ENCODE measurements at regions not wholly inside any gene's neighbourhood (a gene's known extent, or its start where the extent isn't known, plus 50 kb on each side); places are given as distances from the start of the nearest gene placed in this dataset.

DNA sequence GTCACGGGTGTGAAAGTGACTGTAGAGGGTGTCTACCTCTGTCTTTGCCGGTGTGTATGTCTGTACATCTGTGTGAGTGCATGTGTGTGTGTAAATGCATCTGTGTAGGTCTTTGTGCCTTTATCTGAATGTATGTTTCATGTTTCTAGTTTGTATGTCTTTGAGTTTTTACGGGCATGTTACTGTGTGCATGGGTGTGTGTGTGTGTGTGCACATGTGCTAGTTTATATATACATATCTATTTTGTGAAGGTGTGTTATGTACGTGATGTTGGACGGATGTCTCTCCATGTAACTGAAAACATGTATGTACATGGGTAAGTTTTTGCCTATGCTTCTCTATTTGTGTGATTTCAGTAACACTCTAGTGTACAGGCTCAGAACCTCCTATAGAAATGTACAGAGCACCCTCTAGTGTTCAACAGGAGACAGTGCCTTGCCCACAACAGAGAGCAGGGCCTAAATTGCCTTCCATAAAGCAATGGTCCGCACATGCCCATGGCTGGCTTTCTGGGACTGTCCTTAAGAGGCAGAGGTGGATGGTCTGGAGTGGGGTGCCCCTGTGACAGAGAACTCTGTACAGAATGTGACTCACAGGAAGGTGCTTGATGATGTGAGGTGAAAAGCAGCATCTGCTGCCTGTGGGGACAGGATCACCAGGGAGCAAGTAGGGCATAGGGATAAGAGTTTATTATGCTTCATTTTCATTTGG, 343.5 kb downstream of the RAPGEF2 start:
- no peak for DNase-seq (ENCODE audit: low read depth, low spot score)
- TF ChIP-seq EZH2 (IDR thresholded peaks at IDR 0.05; ENCODE audit: low read length) = no peak
- TF ChIP-seq, protein P1, sequence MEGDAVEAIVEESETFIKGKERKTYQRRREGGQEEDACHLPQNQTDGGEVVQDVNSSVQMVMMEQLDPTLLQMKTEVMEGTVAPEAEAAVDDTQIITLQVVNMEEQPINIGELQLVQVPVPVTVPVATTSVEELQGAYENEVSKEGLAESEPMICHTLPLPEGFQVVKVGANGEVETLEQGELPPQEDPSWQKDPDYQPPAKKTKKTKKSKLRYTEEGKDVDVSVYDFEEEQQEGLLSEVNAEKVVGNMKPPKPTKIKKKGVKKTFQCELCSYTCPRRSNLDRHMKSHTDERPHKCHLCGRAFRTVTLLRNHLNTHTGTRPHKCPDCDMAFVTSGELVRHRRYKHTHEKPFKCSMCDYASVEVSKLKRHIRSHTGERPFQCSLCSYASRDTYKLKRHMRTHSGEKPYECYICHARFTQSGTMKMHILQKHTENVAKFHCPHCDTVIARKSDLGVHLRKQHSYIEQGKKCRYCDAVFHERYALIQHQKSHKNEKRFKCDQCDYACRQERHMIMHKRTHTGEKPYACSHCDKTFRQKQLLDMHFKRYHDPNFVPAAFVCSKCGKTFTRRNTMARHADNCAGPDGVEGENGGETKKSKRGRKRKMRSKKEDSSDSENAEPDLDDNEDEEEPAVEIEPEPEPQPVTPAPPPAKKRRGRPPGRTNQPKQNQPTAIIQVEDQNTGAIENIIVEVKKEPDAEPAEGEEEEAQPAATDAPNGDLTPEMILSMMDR (optimal IDR thresholded peaks at IDR 0.05 in 1 of 3, IDR thresholded peaks at IDR 0.05 in 1 of 3, conservative IDR thresholded peaks at IDR 0.05 in 1 of 3; ENCODE audit: extremely low read depth in 1 of 3, insufficient read depth in 2 of 3, low read length in 3 of 3) = peak; percentile 87 to 90 (median 87)
- Histone ChIP-seq H3K27me3 (ENCODE audit: control insufficient read depth, extremely low read depth, insufficient read depth, low read length) (no peaks in the 10 kb centered on the region), H3K79me2 (ENCODE audit: control insufficient read depth, insufficient read depth, low read length) (peaks cover 54% of the 10 kb centered on the region), H4K20me1 (ENCODE audit: control insufficient read depth, extremely low read depth, insufficient read depth, low read length) (peaks cover 2% of the 10 kb centered on the region), H3K36me3 (ENCODE audit: control insufficient read depth in 2 of 2, extremely low read depth in 1 of 2, insufficient read depth in 2 of 2, low read length in 2 of 2) (no peaks in the 10 kb centered on the region), H3K27ac (ENCODE audit: control insufficient read depth, insufficient read depth, low read length) (no peak overlapping the region), H3K9me1 (ENCODE audit: control insufficient read depth, extremely low read depth, insufficient read depth, low read length) (no peaks in the 10 kb centered on the region), H3K4me3 (ENCODE audit: control insufficient read depth in 2 of 3, extremely low read depth in 1 of 3, insufficient read depth in 2 of 3, low read depth in 1 of 3, low read length in 3 of 3) (no peak overlapping the region), H3K4me1 (ENCODE audit: control insufficient read depth, extremely low read depth, insufficient read depth, low read length) (peaks cover 14% of the 10 kb centered on the region), H3K9me3 (ENCODE audit: control insufficient read depth, low read depth, low read length) (no peaks in the 10 kb centered on the region), H3K9ac (ENCODE audit: control insufficient read depth, extremely low read depth, insufficient read depth, low read length) (peak overlapping the region; percentile 28), H3K4me2 (ENCODE audit: control insufficient read depth, extremely low read depth, insufficient read depth, low read depth, low read length) (peak overlapping the region; percentile 14), H2AFZ (ENCODE audit: control insufficient read depth, low read length) (peak overlapping the region; percentile 87)
- FAIRE-seq = peak; percentile 59
- dilution Hi-C loops (cut with MboI; ENCODE audit: extremely low pct_ligation_motif_present, low sequenced_read_pairs) = no loop called here

DNA sequence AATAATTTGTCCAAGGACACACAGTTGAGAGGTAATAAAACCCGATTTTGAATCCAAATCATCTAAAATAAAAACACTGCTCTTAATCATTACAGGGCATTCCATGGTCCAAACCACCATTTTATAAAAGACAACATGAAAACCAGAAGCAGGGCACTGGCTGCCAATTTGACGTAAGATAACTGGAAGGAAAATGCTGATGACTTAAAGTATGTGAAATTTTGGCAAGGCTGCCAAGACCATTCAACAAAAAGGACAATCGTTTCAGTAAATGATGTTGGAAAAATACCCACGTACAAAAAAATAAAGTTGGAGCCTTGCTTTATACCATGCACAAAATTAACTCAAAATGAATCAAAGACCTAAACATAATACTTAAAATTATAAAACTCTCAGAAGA, 344.4 kb downstream of the RAPGEF2 start:
- no peaks in the 10 kb centered on the region for H3K36me3 ChIP-seq (ENCODE audit: control insufficient read depth in 2 of 2, extremely low read depth in 1 of 2, insufficient read depth in 2 of 2, low read length in 2 of 2)
- no peaks in the 10 kb centered on the region for H3K9me1 ChIP-seq (ENCODE audit: control insufficient read depth, extremely low read depth, insufficient read depth, low read length)
- no peak overlapping the region for H3K9ac ChIP-seq (ENCODE audit: control insufficient read depth, extremely low read depth, insufficient read depth, low read length)
- H2AFZ ChIP-seq (ENCODE audit: control insufficient read depth, low read length) = no peak overlapping the region
- H3K4me1 ChIP-seq (ENCODE audit: control insufficient read depth, extremely low read depth, insufficient read depth, low read length) = peaks cover 12% of the 10 kb centered on the region
- peaks cover 54% of the 10 kb centered on the region for H3K79me2 ChIP-seq (ENCODE audit: control insufficient read depth, insufficient read depth, low read length)
- FAIRE-seq = no peak
- TF ChIP-seq, protein P1 (optimal IDR thresholded peaks at IDR 0.05 in 1 of 3, IDR thresholded peaks at IDR 0.05 in 1 of 3, conservative IDR thresholded peaks at IDR 0.05 in 1 of 3; ENCODE audit: extremely low read depth in 1 of 3, insufficient read depth in 2 of 3, low read length in 3 of 3) = no peak
- TF ChIP-seq EZH2 (IDR thresholded peaks at IDR 0.05; ENCODE audit: low read length) = no peak
- peaks cover 2% of the 10 kb centered on the region for H4K20me1 ChIP-seq (ENCODE audit: control insufficient read depth, extremely low read depth, insufficient read depth, low read length)
- no peak overlapping the region for H3K4me2 ChIP-seq (ENCODE audit: control insufficient read depth, extremely low read depth, insufficient read depth, low read depth, low read length)
- dilution Hi-C loops (cut with MboI; ENCODE audit: extremely low pct_ligation_motif_present, low sequenced_read_pairs) = no loop called here
- H3K27ac ChIP-seq (ENCODE audit: control insufficient read depth, insufficient read depth, low read length) = no peak overlapping the region
- H3K4me3 ChIP-seq (ENCODE audit: control insufficient read depth in 2 of 3, extremely low read depth in 1 of 3, insufficient read depth in 2 of 3, low read depth in 1 of 3, low read length in 3 of 3) = no peak overlapping the region
- no peak for DNase-seq (ENCODE audit: low read depth, low spot score)
- H3K9me3 ChIP-seq (ENCODE audit: control insufficient read depth, low read depth, low read length) = no peaks in the 10 kb centered on the region
- H3K27me3 ChIP-seq (ENCODE audit: control insufficient read depth, extremely low read depth, insufficient read depth, low read length) = no peaks in the 10 kb centered on the region

All from keratinocyte (primary cell).